ENCODE measurements at regions not wholly inside any gene's neighbourhood (a gene's known extent, or its start where the extent isn't known, plus 50 kb on each side); places are given as distances from the start of the nearest gene placed in this dataset.

GRCh38 chr18:55903911-55904310 is 315.9 kb upstream of the TCF4 start:
- TF ChIP-seq CTCF (IDR thresholded peaks at IDR 0.05) = no peak

GRCh38 chr18:55900380-55900779 is 312.4 kb upstream of the TCF4 start:
- no peak for TF ChIP-seq CTCF (IDR thresholded peaks at IDR 0.05)

- TF ChIP-seq CTCF (IDR thresholded peaks at IDR 0.05) = no peak
Measured at GRCh38 chr18:55897091-55897689, 309.2 kb upstream of the TCF4 start.

GRCh38 chr18:55893948-55894347 is 306.0 kb upstream of the TCF4 start:
- no peak for TF ChIP-seq CTCF (IDR thresholded peaks at IDR 0.05)

- TF ChIP-seq CTCF (IDR thresholded peaks at IDR 0.05) = no peak
Measured at GRCh38 chr18:55886886-55887285, 298.9 kb upstream of the TCF4 start.

GRCh38 chr18:55884498-55884897 is 296.5 kb upstream of the TCF4 start:
- no peak for TF ChIP-seq CTCF (IDR thresholded peaks at IDR 0.05)

GRCh38 chr18:55880617-55881016 is 292.6 kb upstream of the TCF4 start:
- TF ChIP-seq CTCF (IDR thresholded peaks at IDR 0.05) = no peak

- no peak for TF ChIP-seq CTCF (IDR thresholded peaks at IDR 0.05)
Measured at GRCh38 chr18:55879331-55879730, 291.3 kb upstream of the TCF4 start.
